Right lobe of liver (tissue), 6 donors: ENCODE measurements at regions not wholly inside any gene's neighbourhood (a gene's known extent, or its start where the extent isn't known, plus 50 kb on each side); places are given as distances from the start of the nearest gene placed in this dataset.
A peak's percentile ranks its signal among the peaks of the same experiment; 100 is the strongest.

Source experiments
- ATAC-seq, 4 donors: fragments of 200-7000 bp; cut with Tn5 transposase; one replicate each; pipeline ENCODE4 v1.9.1; 2020; ENCODE audit warnings: mild to moderate bottlenecking in 4 of 4, moderate library complexity in 4 of 4
- DNase-seq, 3 donors: peaks; one replicate each; pipeline ENCODE4 v3.0.0-alpha.2; 2020
- H3K27ac ChIP-seq, 3 donors: fragments of 200-600 bp; one replicate each; pipeline ENCODE4 v1.8.0; 2022
- H3K27me3 ChIP-seq, 2 donors: fragments of 200-600 bp; one replicate each; pipeline ENCODE4 v1.8.0; 2022
- H3K36me3 ChIP-seq, 4 donors: fragments of 200-600 bp; sonication (generic) in 1 of 4; one replicate each; pipeline versions ENCODE4 v1.5.1 to v1.8.0; 2017 to 2022; ENCODE audit warnings: control low read depth in 1 of 4
- H3K4me1 ChIP-seq, 4 donors: fragments of 200-600 bp; sonication (generic) in 1 of 4; one replicate each; pipeline versions ENCODE4 v1.5.1 to v1.8.0; 2017 to 2022; ENCODE audit warnings: control low read depth in 1 of 4
- H3K4me3 ChIP-seq, 3 donors: fragments of 200-600 bp; one replicate each; pipeline ENCODE4 v1.8.0; 2022
- H3K9me3 ChIP-seq, 4 donors: fragments of 200-600 bp; sonication (generic) in 1 of 4; one replicate each; pipeline versions ENCODE4 v1.5.1 to v1.8.0; 2017 to 2022; ENCODE audit warnings: control low read depth in 1 of 4
- CTCF ChIP-seq, 4 donors: fragments of 200-600 bp in 3 of 4; fragments of 450-650 bp in 1 of 4; IDR thresholded peaks; one replicate each; pipeline versions ENCODE4 v1.5.1 to v1.8.0; 2016 to 2022; ENCODE audit warnings: antibody characterized with exemption in 4 of 4, mild to moderate bottlenecking in 2 of 4
- POLR2A ChIP-seq: fragments of 450-650 bp; IDR thresholded peaks from one replicate; pipeline ENCODE4 v1.6.1; 2017; ENCODE audit warnings: antibody characterized with exemption, mild to moderate bottlenecking
- WGBS: methylation state at CpG from one replicate; pipeline ENCODE4 v1.1.6; 2018; ENCODE audit warnings: low coverage, low lambda C conversion rate; ENCODE audit not compliant: insufficient coverage; ENCODE audit errors: missing lambda C conversion rate; 5-methylcytosine and 5-hydroxymethylcytosine counted together
- intact Hi-C, 2 donors: fragments of 100-400 bp; cut with DNase I; formaldehyde crosslinking; loops; one replicate each; pipeline versions ENCODE4 v1.11.2 to v1.14.1; 2022
- donor health status: DM: no; HTN: yes; CAD: no.
- donor health status: DM: no; HTN: no; CAD: no.
- donor health status: DM: no; HTN: no; CAD: no.
- donor health status: DM: no; HTN: yes; CAD: no.
- donor health status: DM: no; HTN: yes; CAD: no.

- no peaks in the 10 kb centered on the region for H3K27me3 ChIP-seq
- no peak overlapping the region for H3K4me3 ChIP-seq
- intact Hi-C loops: no loop called here
- H3K27ac ChIP-seq: no peak overlapping the region
- no peaks in the 10 kb centered on the region for H3K9me3 ChIP-seq
- ATAC-seq (no peak), DNase-seq (no peak)
- WGBS: 55% methylated on average over 4 of the region's 4 CpGs
- TF ChIP-seq POLR2A (no peak), CTCF (IDR thresholded peaks at IDR 0.05) (no peak)
- no peaks in the 10 kb centered on the region for H3K36me3 ChIP-seq
- H3K4me1 ChIP-seq: no peaks in the 10 kb centered on the region
Measured at GRCh38 chr20:40588891-40589290, 100.1 kb downstream of the MAFB start.

GRCh38 chr20:40587038-40587437 is 102.0 kb downstream of the MAFB start:
- Histone ChIP-seq H3K27ac (no peak overlapping the region), H3K4me3 (no peak overlapping the region), H3K9me3 (no peaks in the 10 kb centered on the region), H3K36me3 (no peaks in the 10 kb centered on the region), H3K4me1 (peaks cover 0 to 13% (median 2%) of the 10 kb centered on the region in 4 donors), H3K27me3 (no peaks in the 10 kb centered on the region)
- DNase-seq: no peak
- intact Hi-C loops: no loop called here
- ATAC-seq: no peak
- WGBS: 71% methylated on average over 4 of the region's 7 CpGs
- TF ChIP-seq CTCF (IDR thresholded peaks at IDR 0.05): no peak
- TF ChIP-seq POLR2A: no peak

- DNase-seq (no peak), ATAC-seq (peak in 3 of 4 donors; percentile 31 to 39 (median 31))
- intact Hi-C loops: no loop called here
- H3K9me3 ChIP-seq: no peaks in the 10 kb centered on the region
- H3K4me3 ChIP-seq: no peak overlapping the region
- WGBS: 74% methylated on average over 2 of the region's 3 CpGs
- no peaks in the 10 kb centered on the region for H3K27me3 ChIP-seq
- H3K36me3 ChIP-seq: no peaks in the 10 kb centered on the region
- peak overlapping the region in 1 of 3 donors; percentile 9 for H3K27ac ChIP-seq
- TF ChIP-seq CTCF (IDR thresholded peaks at IDR 0.05) (no peak), POLR2A (no peak)
- peaks cover 0 to 14% (median 2%) of the 10 kb centered on the region in 4 donors for H3K4me1 ChIP-seq
Measured at GRCh38 chr20:40584130-40584809, 104.8 kb downstream of the MAFB start.

- ATAC-seq: peak in 2 of 4 donors; percentile 22 to 26
- H3K27ac ChIP-seq: peak overlapping the region in 1 of 3 donors; percentile 9
Measured at GRCh38 chr20:40583636-40584035, 105.4 kb downstream of the MAFB start.

More at GRCh38 chr20:40583636-40584035, 105.4 kb downstream of the MAFB start:
- Histone ChIP-seq H3K9me3 (no peaks in the 10 kb centered on the region), H3K4me1 (peaks cover 0 to 14% (median 2%) of the 10 kb centered on the region in 4 donors), H3K4me3 (no peak overlapping the region), H3K36me3 (no peaks in the 10 kb centered on the region), H3K27me3 (no peaks in the 10 kb centered on the region)
- DNase-seq: no peak
- intact Hi-C loops: no loop called here
- 78% methylated on average over 7 of the region's 7 CpGs for WGBS
- TF ChIP-seq CTCF (IDR thresholded peaks at IDR 0.05) (no peak), POLR2A (no peak)
